ENCODE measurements at regions not wholly inside any gene's neighbourhood (a gene's known extent, or its start where the extent isn't known, plus 50 kb on each side); places are given as distances from the start of the nearest gene placed in this dataset.

DNA sequence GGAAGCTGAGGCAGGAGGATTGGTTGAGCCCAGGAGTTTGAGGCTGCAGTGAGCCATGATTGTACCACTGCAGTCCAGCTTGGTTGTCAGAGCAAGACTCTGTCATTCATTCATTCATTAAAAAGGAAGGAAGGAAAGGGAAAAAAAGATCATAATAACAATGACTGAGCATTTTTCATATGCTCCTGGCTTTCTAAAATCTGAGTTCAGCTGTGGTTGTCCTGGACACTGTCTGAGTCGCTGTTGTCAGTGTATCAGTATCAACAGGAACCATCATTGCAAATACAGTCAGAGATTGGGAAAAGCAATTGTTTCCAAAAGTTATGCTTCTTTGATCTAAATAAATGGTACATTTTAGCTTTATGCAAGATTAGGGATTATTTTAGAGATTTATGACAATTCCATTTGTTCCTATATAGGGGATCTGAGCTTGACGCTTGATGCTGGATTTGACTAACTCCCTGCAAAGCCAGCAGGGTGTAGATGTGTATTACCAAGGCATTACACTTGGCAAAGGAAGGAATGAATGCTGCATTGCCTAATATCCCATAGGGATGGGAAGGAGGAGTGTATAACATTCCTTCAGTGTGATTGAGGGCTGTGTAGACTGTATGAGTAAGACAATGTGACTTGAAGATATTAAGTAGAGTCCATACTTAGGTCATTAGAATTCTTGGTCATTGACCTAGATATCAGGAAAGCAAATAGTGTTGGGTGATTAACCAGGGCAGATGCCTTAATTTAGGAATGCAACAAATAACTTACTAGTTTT, 100.2 kb downstream of the DISP1 start:
- H3K4me3 ChIP-seq (ENCODE audit: low read depth in 2 of 2, low read length in 1 of 2), result no peak overlapping the region
- POLR2A ChIA-PET, result interaction anchor here (1.0 kb wide), 1 partner anchor 13 kb away, joined by 3 read pairs; no protein-coding TSS in a partner anchor
- H3K9me3 ChIP-seq, result no peaks in the 10 kb centered on the region
- no peaks in the 10 kb centered on the region for H3K9me2 ChIP-seq
- no peaks in the 10 kb centered on the region for H4K20me1 ChIP-seq (ENCODE audit: insufficient read depth)
- peaks cover 5% of the 10 kb centered on the region for H3F3A ChIP-seq (replicated peaks; ENCODE audit: insufficient read depth)
- H3K4me2 ChIP-seq, result no peak overlapping the region
- no peaks in the 10 kb centered on the region for H3K79me2 ChIP-seq (ENCODE audit: insufficient read depth)
- no peak for DNase-seq
- no peak for TF ChIP-seq RXRA (IDR thresholded peaks at IDR 0.05; ENCODE audit: borderline replicate concordance, low read depth)
- no peaks in the 10 kb centered on the region for H3K36me3 ChIP-seq (replicated peaks in 1 of 2; ENCODE audit: control insufficient read depth in 1 of 2, insufficient read depth in 2 of 2, low read length in 1 of 2)
- CTCF ChIA-PET, result no interaction called here
- H2AFZ ChIP-seq (ENCODE audit: low read depth), result no peak overlapping the region
- H3K27me3 ChIP-seq (ENCODE audit: insufficient read depth), result no peaks in the 10 kb centered on the region
- H3K9ac ChIP-seq, result no peak overlapping the region
- H3K4me1 ChIP-seq (ENCODE audit: control insufficient read depth in 1 of 2, insufficient read depth in 2 of 2, low read depth in 1 of 2, low read length in 1 of 2), result peaks cover 9 to 15% of the 10 kb centered on the region in 2 experiments; a peak in 3 of 4 replicates
- H3K27ac ChIP-seq (ENCODE audit: low read depth in 2 of 2, low read length in 1 of 2), result no peak overlapping the region
- WGBS (ENCODE audit: low lambda C conversion rate), result 93% methylated on average over 2 of the region's 2 CpGs

DNA sequence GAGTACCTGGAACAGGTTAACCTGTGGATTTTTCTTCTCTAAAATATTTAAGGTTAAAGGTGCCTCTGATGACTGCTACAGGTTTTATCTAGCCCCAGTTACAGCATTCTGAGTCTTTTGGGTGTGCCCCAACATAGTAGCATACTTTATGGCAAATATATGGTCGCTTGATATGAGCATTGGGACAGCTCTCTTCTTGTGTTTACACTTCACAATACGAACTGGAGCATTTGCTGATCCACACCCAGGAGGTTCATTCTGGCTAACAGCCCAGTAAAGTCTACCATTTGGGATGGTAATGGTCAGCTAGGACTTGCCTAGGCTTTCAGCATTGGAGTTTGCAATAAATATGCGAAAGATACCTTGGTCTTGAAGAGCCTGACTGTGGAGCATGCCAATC, 101.3 kb downstream of the DISP1 start:
- H3K27ac ChIP-seq (ENCODE audit: low read depth in 2 of 2, low read length in 1 of 2), result no peak overlapping the region
- H3K4me3 ChIP-seq (ENCODE audit: low read depth in 2 of 2, low read length in 1 of 2), result no peak overlapping the region
- ChIA-PET CTCF (no interaction called here), POLR2A (no interaction called here)
- no peaks in the 10 kb centered on the region for H4K20me1 ChIP-seq (ENCODE audit: insufficient read depth)
- no peaks in the 10 kb centered on the region for H3K9me2 ChIP-seq
- H3K9ac ChIP-seq, result no peak overlapping the region
- H3K27me3 ChIP-seq (ENCODE audit: insufficient read depth), result no peaks in the 10 kb centered on the region
- TF ChIP-seq FOXJ3 (CRISPR knock-in tag; IDR thresholded peaks at IDR 0.05), result no peak
- TF ChIP-seq RAD21 (IDR thresholded peaks at IDR 0.05; ENCODE audit: low read length), result no peak
- no peak for TF ChIP-seq SIN3A (IDR thresholded peaks at IDR 0.05; ENCODE audit: borderline replicate concordance, low read depth, low read length)
- no peak for TF ChIP-seq GABPA (IDR thresholded peaks at IDR 0.05; ENCODE audit: low read depth)
- TF ChIP-seq JUND (IDR thresholded peaks at IDR 0.05), result no peak
- TF ChIP-seq RFX5 (IDR thresholded peaks at IDR 0.05; ENCODE audit: low read length), result no peak
- TF ChIP-seq, protein P1, sequence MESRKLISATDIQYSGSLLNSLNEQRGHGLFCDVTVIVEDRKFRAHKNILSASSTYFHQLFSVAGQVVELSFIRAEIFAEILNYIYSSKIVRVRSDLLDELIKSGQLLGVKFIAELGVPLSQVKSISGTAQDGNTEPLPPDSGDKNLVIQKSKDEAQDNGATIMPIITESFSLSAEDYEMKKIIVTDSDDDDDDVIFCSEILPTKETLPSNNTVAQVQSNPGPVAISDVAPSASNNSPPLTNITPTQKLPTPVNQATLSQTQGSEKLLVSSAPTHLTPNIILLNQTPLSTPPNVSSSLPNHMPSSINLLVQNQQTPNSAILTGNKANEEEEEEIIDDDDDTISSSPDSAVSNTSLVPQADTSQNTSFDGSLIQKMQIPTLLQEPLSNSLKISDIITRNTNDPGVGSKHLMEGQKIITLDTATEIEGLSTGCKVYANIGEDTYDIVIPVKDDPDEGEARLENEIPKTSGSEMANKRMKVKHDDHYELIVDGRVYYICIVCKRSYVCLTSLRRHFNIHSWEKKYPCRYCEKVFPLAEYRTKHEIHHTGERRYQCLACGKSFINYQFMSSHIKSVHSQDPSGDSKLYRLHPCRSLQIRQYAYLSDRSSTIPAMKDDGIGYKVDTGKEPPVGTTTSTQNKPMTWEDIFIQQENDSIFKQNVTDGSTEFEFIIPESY (IDR thresholded peaks at IDR 0.05; ENCODE audit: borderline replicate concordance, low read depth), result no peak
- TF ChIP-seq, protein P2, sequence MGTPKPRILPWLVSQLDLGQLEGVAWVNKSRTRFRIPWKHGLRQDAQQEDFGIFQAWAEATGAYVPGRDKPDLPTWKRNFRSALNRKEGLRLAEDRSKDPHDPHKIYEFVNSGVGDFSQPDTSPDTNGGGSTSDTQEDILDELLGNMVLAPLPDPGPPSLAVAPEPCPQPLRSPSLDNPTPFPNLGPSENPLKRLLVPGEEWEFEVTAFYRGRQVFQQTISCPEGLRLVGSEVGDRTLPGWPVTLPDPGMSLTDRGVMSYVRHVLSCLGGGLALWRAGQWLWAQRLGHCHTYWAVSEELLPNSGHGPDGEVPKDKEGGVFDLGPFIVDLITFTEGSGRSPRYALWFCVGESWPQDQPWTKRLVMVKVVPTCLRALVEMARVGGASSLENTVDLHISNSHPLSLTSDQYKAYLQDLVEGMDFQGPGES (IDR thresholded peaks at IDR 0.05; ENCODE audit: low read depth, low read length), result no peak
- TF ChIP-seq CHD2 (IDR thresholded peaks at IDR 0.05; ENCODE audit: low read length, partially characterized antibody), result no peak
- no peak for TF ChIP-seq NRF1 (IDR thresholded peaks at IDR 0.05; ENCODE audit: low read depth, low read length)
- TF ChIP-seq, protein P3, sequence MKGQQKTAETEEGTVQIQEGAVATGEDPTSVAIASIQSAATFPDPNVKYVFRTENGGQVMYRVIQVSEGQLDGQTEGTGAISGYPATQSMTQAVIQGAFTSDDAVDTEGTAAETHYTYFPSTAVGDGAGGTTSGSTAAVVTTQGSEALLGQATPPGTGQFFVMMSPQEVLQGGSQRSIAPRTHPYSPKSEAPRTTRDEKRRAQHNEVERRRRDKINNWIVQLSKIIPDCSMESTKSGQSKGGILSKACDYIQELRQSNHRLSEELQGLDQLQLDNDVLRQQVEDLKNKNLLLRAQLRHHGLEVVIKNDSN (IDR thresholded peaks at IDR 0.05; ENCODE audit: borderline replicate concordance, low read depth), result no peak
- TF ChIP-seq EP300 (IDR thresholded peaks at IDR 0.05; ENCODE audit: borderline replicate concordance in 1 of 2, low read depth in 1 of 2, low read length in 1 of 2), result no peak
- TF ChIP-seq, protein P4, sequence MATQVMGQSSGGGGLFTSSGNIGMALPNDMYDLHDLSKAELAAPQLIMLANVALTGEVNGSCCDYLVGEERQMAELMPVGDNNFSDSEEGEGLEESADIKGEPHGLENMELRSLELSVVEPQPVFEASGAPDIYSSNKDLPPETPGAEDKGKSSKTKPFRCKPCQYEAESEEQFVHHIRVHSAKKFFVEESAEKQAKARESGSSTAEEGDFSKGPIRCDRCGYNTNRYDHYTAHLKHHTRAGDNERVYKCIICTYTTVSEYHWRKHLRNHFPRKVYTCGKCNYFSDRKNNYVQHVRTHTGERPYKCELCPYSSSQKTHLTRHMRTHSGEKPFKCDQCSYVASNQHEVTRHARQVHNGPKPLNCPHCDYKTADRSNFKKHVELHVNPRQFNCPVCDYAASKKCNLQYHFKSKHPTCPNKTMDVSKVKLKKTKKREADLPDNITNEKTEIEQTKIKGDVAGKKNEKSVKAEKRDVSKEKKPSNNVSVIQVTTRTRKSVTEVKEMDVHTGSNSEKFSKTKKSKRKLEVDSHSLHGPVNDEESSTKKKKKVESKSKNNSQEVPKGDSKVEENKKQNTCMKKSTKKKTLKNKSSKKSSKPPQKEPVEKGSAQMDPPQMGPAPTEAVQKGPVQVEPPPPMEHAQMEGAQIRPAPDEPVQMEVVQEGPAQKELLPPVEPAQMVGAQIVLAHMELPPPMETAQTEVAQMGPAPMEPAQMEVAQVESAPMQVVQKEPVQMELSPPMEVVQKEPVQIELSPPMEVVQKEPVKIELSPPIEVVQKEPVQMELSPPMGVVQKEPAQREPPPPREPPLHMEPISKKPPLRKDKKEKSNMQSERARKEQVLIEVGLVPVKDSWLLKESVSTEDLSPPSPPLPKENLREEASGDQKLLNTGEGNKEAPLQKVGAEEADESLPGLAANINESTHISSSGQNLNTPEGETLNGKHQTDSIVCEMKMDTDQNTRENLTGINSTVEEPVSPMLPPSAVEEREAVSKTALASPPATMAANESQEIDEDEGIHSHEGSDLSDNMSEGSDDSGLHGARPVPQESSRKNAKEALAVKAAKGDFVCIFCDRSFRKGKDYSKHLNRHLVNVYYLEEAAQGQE (IDR thresholded peaks at IDR 0.05; ENCODE audit: low read depth, low read length), result no peak
- TF ChIP-seq, protein P5, sequence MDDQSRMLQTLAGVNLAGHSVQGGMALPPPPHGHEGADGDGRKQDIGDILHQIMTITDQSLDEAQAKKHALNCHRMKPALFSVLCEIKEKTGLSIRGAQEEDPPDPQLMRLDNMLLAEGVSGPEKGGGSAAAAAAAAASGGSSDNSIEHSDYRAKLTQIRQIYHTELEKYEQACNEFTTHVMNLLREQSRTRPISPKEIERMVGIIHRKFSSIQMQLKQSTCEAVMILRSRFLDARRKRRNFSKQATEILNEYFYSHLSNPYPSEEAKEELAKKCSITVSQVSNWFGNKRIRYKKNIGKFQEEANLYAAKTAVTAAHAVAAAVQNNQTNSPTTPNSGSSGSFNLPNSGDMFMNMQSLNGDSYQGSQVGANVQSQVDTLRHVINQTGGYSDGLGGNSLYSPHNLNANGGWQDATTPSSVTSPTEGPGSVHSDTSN (IDR thresholded peaks at IDR 0.05), result no peak
- no peak for TF ChIP-seq GATA2 (CRISPR knock-in tag; IDR thresholded peaks at IDR 0.05)
- TF ChIP-seq ELF1 (IDR thresholded peaks at IDR 0.05), result no peak
- no peak for TF ChIP-seq YY1 (IDR thresholded peaks at IDR 0.05; ENCODE audit: low read depth)
- TF ChIP-seq NFIC (IDR thresholded peaks at IDR 0.05; ENCODE audit: borderline replicate concordance), result no peak
- no peak for TF ChIP-seq EZH2phosphoT487 (IDR thresholded peaks at IDR 0.05; ENCODE audit: borderline replicate concordance, low read depth)
- H3K79me2 ChIP-seq (ENCODE audit: insufficient read depth), result no peaks in the 10 kb centered on the region
- H3F3A ChIP-seq (replicated peaks; ENCODE audit: insufficient read depth), result peaks cover 8% of the 10 kb centered on the region
- H2AFZ ChIP-seq (ENCODE audit: low read depth), result no peak overlapping the region
- no peaks in the 10 kb centered on the region for H3K9me3 ChIP-seq
- H3K4me2 ChIP-seq, result no peak overlapping the region
- peaks cover 6 to 12% of the 10 kb centered on the region in 2 experiments; a peak in 3 of 4 replicates for H3K4me1 ChIP-seq (ENCODE audit: control insufficient read depth in 1 of 2, insufficient read depth in 2 of 2, low read depth in 1 of 2, low read length in 1 of 2)
- no peaks in the 10 kb centered on the region for H3K36me3 ChIP-seq (replicated peaks in 1 of 2; ENCODE audit: control insufficient read depth in 1 of 2, insufficient read depth in 2 of 2, low read length in 1 of 2)
- no peak for DNase-seq
- WGBS (ENCODE audit: low lambda C conversion rate), result 86% methylated on average over 3 of the region's 3 CpGs
